ENCODE measurements at regions not wholly inside any gene's neighbourhood (a gene's known extent, or its start where the extent isn't known, plus 50 kb on each side); places are given as distances from the start of the nearest gene placed in this dataset.

- H3K4me3 Mint-ChIP-seq = no peak overlapping the region
- peaks cover 3% of the 10 kb centered on the region for H3K4me1 Mint-ChIP-seq (ENCODE audit: low read depth)
- H3K27ac Mint-ChIP-seq = no peak overlapping the region
- peaks cover 25% of the 10 kb centered on the region for H3K27me3 Mint-ChIP-seq (ENCODE audit: low read depth)
- H3K9me3 Mint-ChIP-seq = no peaks in the 10 kb centered on the region
- no peaks in the 10 kb centered on the region for H3K36me3 Mint-ChIP-seq (ENCODE audit: low read depth)
Observed at GRCh38 chr13:27014406-27015359, 156.9 kb downstream of the USP12 start.

- H3K4me3 Mint-ChIP-seq = no peak overlapping the region
- no peaks in the 10 kb centered on the region for H3K36me3 Mint-ChIP-seq (ENCODE audit: low read depth)
- H3K27me3 Mint-ChIP-seq (ENCODE audit: low read depth) = peaks cover 31% of the 10 kb centered on the region
- peaks cover 2% of the 10 kb centered on the region for H3K4me1 Mint-ChIP-seq (ENCODE audit: low read depth)
- H3K27ac Mint-ChIP-seq = no peak overlapping the region
- H3K9me3 Mint-ChIP-seq = no peaks in the 10 kb centered on the region
Observed at GRCh38 chr13:27012482-27013197, 159.0 kb downstream of the USP12 start.

- H3K4me1 Mint-ChIP-seq (ENCODE audit: low read depth) = peaks cover 2% of the 10 kb centered on the region
- no peak overlapping the region for H3K4me3 Mint-ChIP-seq
- no peaks in the 10 kb centered on the region for H3K9me3 Mint-ChIP-seq
- H3K27me3 Mint-ChIP-seq (ENCODE audit: low read depth) = peaks cover 35% of the 10 kb centered on the region
- no peak overlapping the region for H3K27ac Mint-ChIP-seq
- H3K36me3 Mint-ChIP-seq (ENCODE audit: low read depth) = no peaks in the 10 kb centered on the region
Observed at GRCh38 chr13:27011661-27012060, 159.9 kb downstream of the USP12 start.

DNA sequence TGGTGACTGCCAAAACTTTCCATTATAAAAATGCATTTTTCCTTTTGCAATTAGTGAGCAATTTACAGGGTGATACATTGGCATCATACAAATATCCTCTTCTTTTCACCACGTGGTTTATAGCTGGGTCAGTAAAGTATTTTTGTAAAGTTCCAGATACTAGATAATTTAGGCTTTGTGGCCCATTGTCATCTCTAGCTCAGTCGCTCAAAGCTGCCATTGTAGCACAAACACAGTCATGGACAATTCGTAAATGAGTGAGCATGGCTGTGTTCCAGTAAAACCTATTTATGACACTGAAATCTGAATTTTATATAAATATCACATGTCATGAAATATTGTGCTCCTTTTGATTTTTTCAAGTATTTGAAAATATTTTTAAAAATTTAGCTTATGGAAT lies 162.9 kb downstream of the USP12 start:
- H3K36me3 Mint-ChIP-seq (ENCODE audit: low read depth) = no peaks in the 10 kb centered on the region
- H3K27me3 Mint-ChIP-seq (ENCODE audit: low read depth) = peaks cover 53% of the 10 kb centered on the region
- H3K4me3 Mint-ChIP-seq = no peak overlapping the region
- no peak overlapping the region for H3K27ac Mint-ChIP-seq
- no peaks in the 10 kb centered on the region for H3K9me3 Mint-ChIP-seq
- peaks cover 4% of the 10 kb centered on the region for H3K4me1 Mint-ChIP-seq (ENCODE audit: low read depth)

- Mint-ChIP-seq H3K36me3 (ENCODE audit: low read depth) (no peaks in the 10 kb centered on the region), H3K27ac (no peak overlapping the region), H3K27me3 (ENCODE audit: low read depth) (peaks cover 55% of the 10 kb centered on the region), H3K4me1 (ENCODE audit: low read depth) (peaks cover 4% of the 10 kb centered on the region), H3K9me3 (no peaks in the 10 kb centered on the region), H3K4me3 (no peak overlapping the region)
Observed at GRCh38 chr13:27007166-27007565, 164.4 kb downstream of the USP12 start.

DNA sequence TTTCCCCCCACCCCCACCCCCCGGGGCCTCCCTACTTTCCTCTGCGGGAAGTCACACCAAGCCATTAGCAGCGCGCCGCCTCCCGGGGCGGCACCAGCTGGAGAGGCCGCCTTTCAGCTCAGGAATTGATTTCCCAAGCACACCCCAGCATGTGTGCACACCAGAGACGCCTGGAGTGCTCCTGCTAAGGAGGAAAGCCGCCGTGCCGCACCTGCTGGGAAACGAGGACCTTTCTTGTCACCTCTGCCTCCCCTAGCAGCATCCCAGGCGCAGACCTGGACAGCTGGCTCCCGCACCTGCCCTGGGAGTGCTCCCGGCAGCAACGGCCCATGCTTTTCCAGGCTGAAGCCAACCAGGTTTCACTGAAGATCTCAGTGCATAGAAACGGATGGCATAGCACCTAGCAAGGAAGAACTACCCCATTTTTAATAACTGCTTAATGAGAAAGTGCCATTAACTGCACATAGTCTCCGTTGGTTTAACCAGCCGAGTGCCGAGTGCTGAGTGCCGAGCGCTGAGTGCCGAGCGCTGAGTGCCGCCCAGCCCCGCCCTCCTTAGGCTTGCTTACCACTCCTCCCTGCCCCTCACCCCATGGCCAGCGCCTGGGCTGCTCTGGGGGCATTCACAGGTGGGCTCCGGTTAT lies 165.0 kb downstream of the USP12 start:
- Mint-ChIP-seq H3K4me1 (ENCODE audit: low read depth) (peaks cover 4% of the 10 kb centered on the region), H3K36me3 (ENCODE audit: low read depth) (no peaks in the 10 kb centered on the region), H3K27ac (no peak overlapping the region), H3K9me3 (no peaks in the 10 kb centered on the region), H3K4me3 (no peak overlapping the region), H3K27me3 (ENCODE audit: low read depth) (peaks cover 55% of the 10 kb centered on the region)

- peaks cover 60% of the 10 kb centered on the region for H3K27me3 Mint-ChIP-seq (ENCODE audit: low read depth)
- peaks cover 4% of the 10 kb centered on the region for H3K4me1 Mint-ChIP-seq (ENCODE audit: low read depth)
- no peaks in the 10 kb centered on the region for H3K36me3 Mint-ChIP-seq (ENCODE audit: low read depth)
- no peak overlapping the region for H3K27ac Mint-ChIP-seq
- no peak overlapping the region for H3K4me3 Mint-ChIP-seq
- no peaks in the 10 kb centered on the region for H3K9me3 Mint-ChIP-seq
Observed at GRCh38 chr13:27005976-27006518, 165.6 kb downstream of the USP12 start.

DNA sequence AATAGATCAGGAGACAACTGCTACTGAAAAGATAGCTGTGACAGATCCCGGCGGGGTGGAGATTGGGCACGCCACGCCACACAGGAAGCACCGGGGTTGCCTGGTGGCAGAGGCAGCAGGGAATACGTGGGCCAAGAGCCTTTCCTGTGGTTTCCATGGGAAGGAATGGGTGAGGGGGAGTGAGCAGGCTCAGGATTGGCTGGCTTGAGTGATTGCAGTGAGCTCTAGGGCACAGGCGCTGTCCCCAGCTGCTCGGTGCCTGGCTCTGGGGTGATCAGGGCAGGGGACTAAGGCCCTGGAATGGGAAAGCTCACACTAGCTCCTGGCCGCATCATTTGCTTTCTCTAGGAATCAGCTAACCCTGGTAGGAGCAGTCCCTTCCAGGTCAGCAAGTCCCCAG lies 166.1 kb downstream of the USP12 start:
- no peak overlapping the region for H3K27ac Mint-ChIP-seq
- peaks cover 2% of the 10 kb centered on the region for H3K4me1 Mint-ChIP-seq (ENCODE audit: low read depth)
- no peak overlapping the region for H3K4me3 Mint-ChIP-seq
- no peaks in the 10 kb centered on the region for H3K9me3 Mint-ChIP-seq
- H3K36me3 Mint-ChIP-seq (ENCODE audit: low read depth) = no peaks in the 10 kb centered on the region
- H3K27me3 Mint-ChIP-seq (ENCODE audit: low read depth) = peaks cover 60% of the 10 kb centered on the region

- Mint-ChIP-seq H3K27ac (no peak overlapping the region), H3K27me3 (ENCODE audit: low read depth) (peaks cover 60% of the 10 kb centered on the region), H3K4me3 (no peak overlapping the region), H3K4me1 (ENCODE audit: low read depth) (peaks cover 2% of the 10 kb centered on the region), H3K9me3 (no peaks in the 10 kb centered on the region), H3K36me3 (ENCODE audit: low read depth) (no peaks in the 10 kb centered on the region)
Observed at GRCh38 chr13:27004866-27005265, 166.7 kb downstream of the USP12 start.

GRCh38 chr13:27004326-27004725 lies 167.3 kb downstream of the USP12 start:
- Mint-ChIP-seq H3K4me3 (no peak overlapping the region), H3K27me3 (ENCODE audit: low read depth) (peaks cover 57% of the 10 kb centered on the region), H3K36me3 (ENCODE audit: low read depth) (no peaks in the 10 kb centered on the region), H3K4me1 (ENCODE audit: low read depth) (peaks cover 2% of the 10 kb centered on the region), H3K9me3 (no peaks in the 10 kb centered on the region), H3K27ac (no peak overlapping the region)

DNA sequence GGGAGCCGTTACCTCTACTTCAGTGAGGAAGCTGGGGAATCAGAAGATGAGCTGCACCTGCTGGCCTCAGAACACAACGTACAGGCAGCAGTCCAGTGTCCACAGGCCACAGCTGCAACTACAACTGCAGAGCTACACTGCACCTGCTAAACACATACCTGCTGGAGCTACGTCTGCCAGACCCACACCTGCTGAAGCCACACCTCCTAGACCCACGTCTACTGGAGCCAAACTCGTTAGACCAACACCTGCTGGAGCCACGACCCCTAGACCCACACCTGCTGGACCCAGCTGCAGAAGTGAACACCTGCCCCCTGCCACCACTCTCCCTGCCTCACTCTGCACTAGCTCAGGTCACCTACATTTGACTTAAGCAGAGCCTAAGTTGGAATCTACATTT lies 169.9 kb downstream of the USP12 start:
- H3K4me3 Mint-ChIP-seq = no peak overlapping the region
- no peaks in the 10 kb centered on the region for H3K36me3 Mint-ChIP-seq (ENCODE audit: low read depth)
- H3K9me3 Mint-ChIP-seq = no peaks in the 10 kb centered on the region
- peaks cover 42% of the 10 kb centered on the region for H3K27me3 Mint-ChIP-seq (ENCODE audit: low read depth)
- no peak overlapping the region for H3K27ac Mint-ChIP-seq
- peaks cover 8% of the 10 kb centered on the region for H3K4me1 Mint-ChIP-seq (ENCODE audit: low read depth)

DNA sequence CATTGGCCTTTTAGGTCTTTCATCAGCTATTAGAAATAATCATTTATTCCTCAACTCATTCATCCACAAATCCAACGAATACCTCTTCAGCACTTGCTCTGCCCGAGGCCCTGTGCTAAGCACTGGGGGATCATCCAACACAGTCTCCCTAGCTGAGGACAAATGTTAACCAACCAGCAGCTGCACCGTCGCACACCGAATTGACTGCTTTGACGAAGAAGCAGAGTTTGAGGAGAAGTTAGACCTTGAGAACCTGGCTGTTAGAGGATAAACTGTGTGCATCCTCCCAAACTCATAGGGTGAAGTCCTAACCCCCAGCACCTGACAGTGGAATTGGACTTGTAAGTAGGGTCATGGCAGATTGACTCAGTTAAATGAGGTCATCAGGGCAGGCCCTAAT lies 170.9 kb downstream of the USP12 start:
- H3K9me3 Mint-ChIP-seq = no peaks in the 10 kb centered on the region
- H3K36me3 Mint-ChIP-seq (ENCODE audit: low read depth) = no peaks in the 10 kb centered on the region
- H3K4me1 Mint-ChIP-seq (ENCODE audit: low read depth) = peaks cover 8% of the 10 kb centered on the region
- no peak overlapping the region for H3K27ac Mint-ChIP-seq
- H3K4me3 Mint-ChIP-seq = no peak overlapping the region
- H3K27me3 Mint-ChIP-seq (ENCODE audit: low read depth) = peaks cover 38% of the 10 kb centered on the region

GRCh38 chr13:26999499-26999898 lies 172.1 kb downstream of the USP12 start:
- peaks cover 5% of the 10 kb centered on the region for H3K4me1 Mint-ChIP-seq (ENCODE audit: low read depth)
- H3K36me3 Mint-ChIP-seq (ENCODE audit: low read depth) = no peaks in the 10 kb centered on the region
- H3K27me3 Mint-ChIP-seq (ENCODE audit: low read depth) = peaks cover 36% of the 10 kb centered on the region
- H3K4me3 Mint-ChIP-seq = no peak overlapping the region
- no peaks in the 10 kb centered on the region for H3K9me3 Mint-ChIP-seq
- no peak overlapping the region for H3K27ac Mint-ChIP-seq

GRCh38 chr13:26998292-26998691 lies 173.3 kb downstream of the USP12 start:
- H3K9me3 Mint-ChIP-seq = no peaks in the 10 kb centered on the region
- peaks cover 5% of the 10 kb centered on the region for H3K4me1 Mint-ChIP-seq (ENCODE audit: low read depth)
- H3K27me3 Mint-ChIP-seq (ENCODE audit: low read depth) = peaks cover 24% of the 10 kb centered on the region
- H3K36me3 Mint-ChIP-seq (ENCODE audit: low read depth) = no peaks in the 10 kb centered on the region
- no peak overlapping the region for H3K27ac Mint-ChIP-seq
- no peak overlapping the region for H3K4me3 Mint-ChIP-seq
